ENCODE measurements at regions not wholly inside any gene's neighbourhood (a gene's known extent, or its start where the extent isn't known, plus 50 kb on each side); places are given as distances from the start of the nearest gene placed in this dataset.
"Not testable (repeated sequence)": the region's sequence is repeated elsewhere in the genome, so short reads cannot be mapped to it uniquely, and the experiment has no call there.

DNA sequence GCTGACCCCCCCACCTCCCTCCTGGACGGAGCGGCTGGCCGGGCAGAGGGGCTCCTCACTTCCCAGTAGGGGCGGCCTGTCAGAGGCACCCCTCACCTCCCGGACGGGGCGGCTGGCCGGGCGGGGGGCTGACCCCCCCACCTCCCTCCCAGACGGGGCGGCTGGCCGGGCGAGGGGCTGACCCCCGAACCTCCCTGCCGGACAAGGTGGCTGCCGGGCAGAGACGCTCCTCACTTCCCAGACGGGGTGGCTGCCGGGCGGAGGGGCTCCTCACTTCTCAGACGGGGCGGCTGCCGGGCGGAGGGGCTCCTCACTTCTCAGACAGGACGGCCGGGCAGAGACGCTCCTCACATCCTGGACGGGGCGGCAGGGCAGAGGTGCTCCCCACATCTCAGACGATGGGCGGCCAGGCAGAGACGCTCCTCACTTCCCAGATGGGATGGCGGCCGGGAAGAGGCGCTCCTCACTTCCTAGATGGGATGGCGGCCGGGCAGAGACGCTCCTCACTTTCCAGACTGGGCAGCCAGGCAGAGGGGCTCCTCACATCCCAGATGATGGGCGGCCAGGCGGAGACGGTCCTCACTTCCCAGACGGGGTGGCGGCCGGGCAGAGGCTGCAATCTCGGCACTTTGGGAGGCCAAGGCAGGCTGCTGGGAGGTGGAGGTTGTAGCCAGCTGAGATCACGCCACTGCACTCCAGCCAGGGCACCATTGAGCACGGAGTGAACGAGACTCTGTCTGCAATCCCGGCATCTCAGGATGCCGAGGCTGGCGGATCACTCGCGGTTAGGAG lies 66.2 kb upstream of the PAPPA2 start:
- not testable (repeated sequence) for DNase-seq

DNA sequence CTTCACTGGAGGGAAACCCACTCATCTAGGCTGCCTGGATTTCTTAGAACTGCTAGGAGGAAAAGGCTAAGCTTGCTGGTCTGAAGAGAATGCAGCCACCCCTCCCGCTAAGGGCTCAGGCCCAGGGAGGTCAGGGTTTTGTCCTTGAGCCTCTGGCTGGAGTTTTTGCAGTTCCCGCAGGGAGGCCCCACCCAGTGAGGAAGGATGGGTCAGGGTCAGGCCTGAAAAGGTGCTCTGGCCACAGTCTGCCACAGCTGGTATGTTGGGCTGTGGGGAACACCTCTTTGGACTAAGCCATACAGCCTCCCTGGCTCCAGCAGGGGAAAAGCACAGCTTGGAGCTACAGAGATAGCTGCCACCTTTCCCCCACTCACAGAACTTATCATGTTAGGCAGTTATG lies 71.4 kb upstream of the PAPPA2 start:
- DNase-seq, result no peak

DNA sequence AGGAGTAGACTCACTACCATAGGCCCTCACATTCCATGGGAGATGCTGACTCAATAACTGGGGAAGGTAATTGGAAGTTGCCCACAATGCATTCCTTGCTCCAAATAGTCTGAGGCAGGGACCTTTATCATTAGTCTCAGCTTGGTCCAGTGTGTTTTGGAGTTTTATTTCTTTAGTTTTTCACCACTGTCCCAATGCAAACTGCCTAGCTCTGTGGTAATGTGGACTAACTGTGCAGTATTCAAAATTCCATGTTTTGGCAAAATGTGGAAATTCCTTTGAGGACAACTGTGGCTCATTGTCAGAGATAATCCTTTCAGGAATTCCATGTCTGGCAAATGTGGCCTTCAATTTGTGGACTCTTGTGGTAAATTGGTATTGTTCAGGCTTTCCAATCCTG lies 78.1 kb upstream of the PAPPA2 start:
- no peak for DNase-seq

DNA sequence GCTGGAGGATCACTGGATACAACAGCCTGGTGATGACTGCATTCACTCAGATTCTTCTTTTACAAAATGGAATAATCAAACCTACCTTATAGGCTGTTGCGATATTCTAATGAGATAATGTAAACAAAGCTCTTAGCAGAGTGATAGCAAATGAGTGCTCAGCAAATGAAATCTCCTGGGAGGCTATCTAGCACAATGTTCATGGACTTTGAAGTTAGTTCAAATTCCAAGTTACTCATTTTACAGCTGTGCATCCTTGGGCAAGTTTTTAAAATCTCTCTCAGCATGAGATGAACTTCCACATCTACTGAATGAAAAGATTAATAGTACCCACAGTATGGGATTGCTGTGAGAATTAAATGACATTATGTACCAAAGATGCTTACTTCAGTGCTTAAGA lies 80.8 kb upstream of the PAPPA2 start:
- DNase-seq, result no peak

DNA sequence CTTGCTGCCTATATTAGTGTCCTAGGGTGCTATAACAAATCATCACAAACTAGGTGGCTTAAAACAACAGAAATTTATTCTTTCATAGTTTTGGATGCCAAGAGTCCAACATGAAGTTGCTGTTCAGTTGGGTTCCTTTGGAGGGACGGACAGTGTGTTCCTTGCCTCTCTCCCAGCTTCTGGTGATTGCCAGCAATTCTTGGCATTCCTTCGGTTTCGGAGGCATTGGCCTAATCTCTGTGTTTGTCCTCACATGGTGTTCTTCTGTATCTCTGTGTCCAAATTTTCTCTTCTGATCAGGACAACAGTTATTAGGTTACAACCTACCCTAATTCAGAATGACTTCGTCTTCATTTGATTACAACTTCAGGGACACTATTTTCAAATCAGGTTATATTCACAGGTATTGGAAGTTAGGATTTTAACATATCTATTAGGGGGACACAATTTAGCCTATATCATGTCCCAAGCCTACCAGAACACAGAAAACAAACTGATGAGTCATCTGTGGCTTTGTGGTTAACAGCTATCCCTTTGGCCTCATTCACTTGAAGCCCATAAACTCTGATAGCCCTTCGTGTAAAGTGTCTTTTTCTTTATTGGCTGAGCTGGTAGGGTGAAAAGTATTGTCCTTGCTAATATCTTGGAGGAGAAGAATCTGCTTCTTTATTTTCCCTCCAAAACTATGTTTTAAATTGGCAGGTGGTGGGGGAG lies 83.2 kb upstream of the PAPPA2 start:
- no peak for DNase-seq

DNA sequence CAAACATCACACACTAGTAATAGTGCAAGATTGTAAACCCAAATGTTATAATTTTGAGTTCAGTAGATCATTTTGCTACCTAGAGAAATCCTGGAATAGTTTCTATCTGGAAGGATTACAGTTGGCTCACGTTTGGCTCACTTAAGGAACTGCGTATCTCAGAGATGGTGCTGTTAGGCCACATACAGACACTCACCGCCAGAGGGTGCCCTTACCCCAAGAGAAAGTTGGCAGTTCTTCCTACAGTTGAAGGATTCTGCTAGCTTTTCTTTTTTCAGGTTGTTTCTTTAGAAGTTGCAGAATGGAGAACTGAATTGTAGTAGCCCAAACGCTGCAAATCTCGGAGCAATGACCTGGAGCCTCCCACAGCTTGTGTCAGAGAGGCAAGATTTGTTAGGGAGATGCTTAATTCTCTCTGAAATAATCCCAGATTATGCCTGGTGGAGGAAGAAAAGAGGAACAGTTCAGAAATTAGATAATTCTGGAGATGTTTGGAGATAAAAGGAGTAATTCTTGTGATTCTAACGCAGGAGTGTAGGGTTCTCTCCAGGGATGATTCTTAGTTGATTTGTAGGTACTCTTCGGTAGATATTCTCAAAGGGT lies 87.9 kb upstream of the PAPPA2 start:
- peak; percentile 80 for DNase-seq

DNA sequence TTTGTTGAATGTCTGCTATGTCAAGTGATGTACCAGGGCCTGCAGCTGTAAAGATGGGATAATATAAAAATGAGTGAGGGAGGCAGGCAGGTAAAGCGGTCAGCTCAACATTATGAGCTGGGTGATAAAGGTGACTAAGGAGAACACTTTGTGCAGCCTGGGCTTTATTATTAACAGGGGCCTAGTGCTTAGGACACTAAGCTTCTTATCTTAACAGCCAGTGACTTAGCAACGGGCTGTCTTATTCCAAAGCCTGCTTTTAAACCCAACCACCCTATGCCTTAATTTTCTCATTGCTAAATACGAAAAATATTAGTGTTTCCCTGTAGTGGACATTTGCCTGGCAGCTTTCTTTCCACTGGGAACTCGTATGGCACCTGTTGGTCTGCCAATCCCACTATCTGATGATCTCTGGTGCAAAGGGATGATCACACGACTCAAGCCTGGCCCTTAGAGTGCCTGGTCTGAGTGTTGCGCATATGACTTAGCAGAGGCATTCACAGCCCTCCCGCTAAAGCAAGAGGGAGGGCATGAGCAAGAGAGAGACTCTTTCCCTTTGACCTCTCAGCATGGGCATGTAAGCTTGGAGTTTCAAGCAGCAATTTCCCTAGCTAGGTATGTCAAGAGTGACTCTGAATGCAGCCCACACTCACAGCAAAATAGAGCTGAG lies 98.6 kb upstream of the PAPPA2 start:
- DNase-seq, result no peak

DNA sequence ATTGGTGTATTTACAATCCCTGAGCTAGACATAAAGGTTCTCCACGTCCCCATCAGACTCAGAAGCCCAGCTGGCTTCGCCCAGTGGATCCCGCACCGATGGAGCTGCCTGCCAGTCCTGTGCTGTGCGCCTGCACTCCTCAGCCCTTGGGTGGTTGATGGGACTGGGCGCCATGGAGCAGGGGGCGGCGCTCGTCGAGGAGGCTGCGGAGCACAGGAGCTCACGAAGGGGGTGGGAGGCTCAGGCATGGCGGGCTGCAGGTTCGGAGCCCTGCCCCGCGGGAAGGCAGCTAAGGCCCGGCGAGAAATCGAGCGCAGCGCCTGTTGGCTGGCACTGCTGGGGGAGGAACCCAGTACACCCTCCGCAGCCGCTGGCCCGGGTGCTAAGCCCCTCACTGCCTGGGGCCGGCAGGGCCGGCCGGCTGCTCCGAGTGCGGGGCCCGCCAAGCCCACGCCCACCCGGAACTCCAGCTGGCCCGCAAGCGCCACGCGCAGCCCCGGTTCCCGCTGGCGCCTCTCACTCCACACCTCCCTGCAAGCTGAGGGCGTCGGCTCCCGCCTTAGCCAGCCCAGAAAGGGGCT lies 113.8 kb upstream of the PAPPA2 start:
- not testable (repeated sequence) for DNase-seq

DNA sequence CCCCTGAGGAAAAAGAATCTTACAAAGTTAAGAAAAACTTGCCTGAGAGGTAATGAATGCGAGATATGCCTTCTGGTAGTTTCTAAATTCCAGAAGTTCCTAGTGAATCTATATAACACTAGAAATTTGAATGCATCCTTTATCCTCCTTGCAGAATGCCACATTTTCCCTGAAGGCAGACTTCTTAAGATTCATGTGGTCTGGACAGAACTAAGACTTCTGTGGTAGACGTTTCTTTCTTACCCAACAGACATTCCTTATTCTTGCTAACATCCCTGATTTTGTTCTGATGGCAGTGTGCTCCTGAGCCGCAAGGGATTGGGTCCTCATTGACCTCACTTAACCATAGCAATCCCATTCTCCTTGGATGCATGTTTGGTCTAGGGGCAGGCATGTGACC lies 121.3 kb upstream of the PAPPA2 start:
- no peak for DNase-seq

DNA sequence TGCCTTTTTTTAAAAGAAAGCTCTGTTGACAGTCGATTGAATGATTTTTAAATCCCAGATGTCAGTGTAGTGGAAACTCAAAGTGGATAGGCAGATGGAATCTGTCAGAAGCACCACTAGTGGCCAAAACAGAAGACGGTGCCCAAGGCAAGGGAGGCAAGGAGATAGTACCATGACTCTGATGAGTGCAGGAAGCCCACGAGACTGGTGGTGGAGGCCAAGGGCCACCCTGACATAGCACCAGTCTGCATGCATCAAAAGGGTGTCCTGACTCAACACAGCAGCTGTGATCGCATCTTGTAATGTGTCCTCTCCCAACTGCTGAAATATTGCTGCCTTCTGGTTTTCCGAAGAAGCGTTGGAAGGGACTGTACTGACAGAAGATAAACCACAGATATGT lies 124.1 kb upstream of the PAPPA2 start:
- no peak for DNase-seq

DNA sequence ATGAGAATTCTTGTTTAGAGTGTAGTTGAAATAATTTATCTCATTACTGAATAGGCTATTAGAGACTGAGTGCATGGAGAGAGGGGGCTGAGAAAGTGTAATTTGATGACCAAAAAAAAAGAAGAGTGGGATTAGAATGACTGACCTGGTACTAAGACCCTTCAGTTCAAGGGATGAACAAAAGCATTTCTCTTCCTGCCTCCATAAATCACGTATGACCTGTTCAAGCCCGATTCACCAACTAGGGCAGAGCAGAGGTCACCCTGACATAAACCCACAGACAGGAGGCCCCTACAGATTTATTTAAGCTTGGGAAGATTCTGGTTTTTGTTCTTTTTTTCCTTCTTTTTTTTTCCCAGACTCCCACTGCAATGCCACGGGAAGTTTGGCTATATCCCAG lies 123.7 kb upstream of the COP1 start:
- no peak for DNase-seq

DNA sequence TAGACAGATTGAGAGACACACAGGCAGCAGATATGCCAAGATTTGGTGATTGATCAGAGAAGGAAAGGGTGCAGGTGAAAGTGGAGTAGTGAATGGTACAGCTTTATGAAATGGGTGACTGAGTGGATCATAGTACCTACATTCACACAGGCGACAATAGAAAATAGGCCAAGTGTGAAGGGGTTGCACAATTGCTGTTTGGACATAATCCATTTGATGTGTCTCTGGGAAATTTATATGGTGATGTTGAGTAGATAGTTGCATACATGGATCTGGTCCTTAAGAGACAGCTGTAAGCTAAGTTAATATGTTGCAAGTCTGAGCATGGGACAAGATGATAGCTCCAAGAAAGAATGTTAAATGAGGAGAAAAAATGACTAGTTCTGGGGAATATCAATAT lies 118.6 kb upstream of the COP1 start:
- DNase-seq, result no peak

DNA sequence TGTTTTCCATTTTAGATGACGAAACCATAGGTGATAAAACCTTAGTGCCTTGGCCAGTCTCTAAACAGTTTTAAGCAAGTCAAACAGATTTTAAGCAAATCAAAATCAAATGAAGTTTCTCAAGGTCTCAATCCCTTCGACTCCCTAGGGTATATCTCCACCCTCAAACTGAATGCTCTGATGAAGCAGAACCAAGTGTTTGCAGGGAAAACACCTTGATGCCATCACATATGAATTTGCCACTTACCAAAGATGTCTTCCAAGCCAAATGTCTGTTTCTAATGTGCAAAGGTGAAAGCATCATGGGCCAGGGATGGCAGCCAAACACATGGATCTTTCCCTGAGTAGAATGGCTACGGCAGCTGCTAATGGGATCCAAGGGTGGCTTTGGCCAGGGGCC lies 116.4 kb upstream of the COP1 start:
- DNase-seq, result no peak

DNA sequence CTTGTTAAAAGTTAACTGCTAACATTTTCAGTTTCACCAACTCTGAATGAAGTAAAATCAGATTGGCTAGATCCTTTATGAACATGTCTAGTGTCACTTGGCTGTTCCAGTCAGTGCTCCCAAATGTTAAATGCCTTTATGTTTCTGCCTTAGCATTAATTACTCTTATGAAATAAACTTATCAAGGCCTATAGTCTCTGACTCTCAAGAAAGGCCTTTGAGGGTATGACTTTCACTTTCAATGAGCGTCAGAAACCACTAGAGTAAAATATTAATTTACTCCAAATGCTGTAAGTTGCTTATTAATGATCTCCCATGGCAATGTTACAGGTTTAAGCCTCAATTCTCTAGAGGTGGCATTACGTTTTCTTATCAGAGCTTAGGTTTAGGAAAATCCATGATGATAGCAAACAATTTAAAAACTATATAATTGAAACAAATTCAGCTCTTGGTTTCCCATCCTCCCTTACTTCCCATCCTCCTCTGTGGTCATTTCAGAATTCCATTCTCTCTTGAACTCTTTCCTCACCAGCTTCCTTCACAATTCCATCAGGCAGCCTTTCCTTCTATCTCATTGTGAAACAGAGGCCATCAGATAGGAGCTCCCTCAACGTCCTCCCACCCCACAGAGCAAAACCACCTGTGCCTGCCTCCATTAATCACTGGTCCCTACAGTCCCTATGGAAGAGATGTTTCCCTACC lies 108.6 kb upstream of the COP1 start:
- no peak for DNase-seq

DNA sequence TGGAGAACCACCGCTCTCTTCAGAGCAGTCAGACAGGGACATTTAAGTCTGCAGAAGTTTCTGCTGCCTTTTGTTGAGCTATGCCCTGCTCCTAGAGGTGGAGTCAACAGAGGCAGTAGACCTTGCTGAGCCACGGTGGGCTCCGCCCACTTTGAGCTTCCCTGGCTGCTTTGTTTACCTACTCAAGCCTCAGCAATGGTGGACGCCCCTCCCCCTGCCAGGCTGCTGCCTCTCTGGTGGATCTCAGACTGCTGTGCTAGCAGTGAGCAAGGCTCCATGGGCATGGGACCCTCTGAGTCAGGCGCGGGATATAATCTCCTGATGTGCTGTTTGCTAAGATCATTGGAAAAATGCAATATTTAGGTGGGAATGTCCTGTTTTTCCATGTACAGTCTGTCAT lies 89.5 kb upstream of the COP1 start:
- DNase-seq, result not testable (repeated sequence)

DNA sequence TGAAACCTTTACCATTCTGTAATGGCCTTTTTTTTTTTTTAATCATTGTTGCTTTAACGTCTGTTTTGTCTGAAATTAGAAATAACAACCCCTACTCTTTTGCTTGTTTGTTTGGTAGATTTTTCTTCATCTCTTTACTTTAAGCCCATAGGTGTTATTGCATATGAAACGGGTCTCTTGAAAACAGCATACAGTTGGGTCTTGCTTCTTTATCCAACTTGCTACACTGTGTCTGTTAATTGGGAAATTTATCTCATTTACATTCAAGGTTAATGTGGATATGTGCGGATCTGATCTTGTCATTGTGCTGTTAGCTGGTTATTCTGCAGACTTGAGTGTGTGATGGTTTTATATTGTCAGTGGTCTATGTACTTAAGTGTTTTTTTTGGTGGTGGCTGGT lies 78.9 kb upstream of the COP1 start:
- no peak for DNase-seq

DNA sequence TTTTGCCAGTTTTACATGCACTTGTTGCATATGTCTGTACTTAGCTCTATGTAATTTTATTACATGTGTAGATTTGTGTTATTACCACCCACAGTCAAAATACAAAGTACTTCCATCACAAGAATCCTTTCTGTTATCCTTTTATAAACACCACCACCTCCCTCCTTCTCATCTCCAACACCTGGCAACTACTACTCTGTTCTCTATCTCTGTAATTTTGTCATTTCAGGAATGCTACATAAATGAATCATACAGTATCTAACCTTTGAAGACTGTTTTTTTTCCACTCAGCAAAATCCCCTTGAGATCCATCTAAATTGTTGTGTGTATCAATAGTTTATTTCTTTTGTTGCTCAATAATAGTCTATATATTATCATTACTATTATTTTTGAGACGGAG lies 64.5 kb upstream of the COP1 start:
- no peak for DNase-seq

Measured in activated CD4-positive, alpha-beta T cell treated with anti-CD3 and anti-CD28 coated beads for 48 hours (primary cell).